Trophoblast cell (in vitro differentiated cells and primary cell): ENCODE measurements at regions not wholly inside any gene's neighbourhood (a gene's known extent, or its start where the extent isn't known, plus 50 kb on each side); places are given as distances from the start of the nearest gene placed in this dataset.

Source experiments
- DNase-seq, 2 donors: peaks; one replicate each; pipeline ENCODE4 v3.0.0-alpha.2; 2016
- H2AFZ ChIP-seq: 2 replicates; pipeline ENCODE4 v1.6.1; 2013; ENCODE audit warnings: low read length, moderate library complexity, mild to moderate bottlenecking; ENCODE audit not compliant: insufficient read depth, poor library complexity
- H2AK5ac ChIP-seq: 2 replicates; pipeline ENCODE4 v1.6.1; 2013; ENCODE audit warnings: mild to moderate bottlenecking, low read length
- H2BK120ac ChIP-seq: 2 replicates; pipeline ENCODE4 v1.6.1; 2013; ENCODE audit warnings: low read length, mild to moderate bottlenecking, moderate library complexity; ENCODE audit not compliant: insufficient read depth, poor library complexity
- H2BK12ac ChIP-seq: 2 replicates; pipeline ENCODE4 v1.6.1; 2013; ENCODE audit warnings: mild to moderate bottlenecking, low read length, moderate library complexity
- H2BK5ac ChIP-seq: 2 replicates; pipeline ENCODE4 v1.6.1; 2013; ENCODE audit warnings: low read length, low read depth, moderate library complexity, mild to moderate bottlenecking; ENCODE audit not compliant: poor library complexity
- H3K14ac ChIP-seq: 2 replicates; pipeline ENCODE4 v1.6.1; 2013; ENCODE audit warnings: mild to moderate bottlenecking, low read length
- H3K18ac ChIP-seq: 2 replicates; pipeline ENCODE4 v1.6.1; 2013; ENCODE audit warnings: mild to moderate bottlenecking, low read length
- H3K23ac ChIP-seq: 2 replicates; pipeline ENCODE4 v1.6.1; 2013; ENCODE audit warnings: low read length
- H3K27ac ChIP-seq: 2 replicates; pipeline ENCODE4 v1.5.1; 2013; ENCODE audit warnings: low read depth, mild to moderate bottlenecking, inconsistent platforms, low read length, moderate library complexity
- H3K27me3 ChIP-seq: 2 replicates; pipeline ENCODE4 v1.6.1; 2013; ENCODE audit warnings: inconsistent platforms, mild to moderate bottlenecking, low read length, moderate library complexity; ENCODE audit not compliant: insufficient read depth
- H3K36me3 ChIP-seq, 2 experiments: 1 replicate in 1 of 2; 2 replicates in 1 of 2; pipeline ENCODE4 v1.6.1; 2013; ENCODE audit warnings: low read length in 2 of 2, mild to moderate bottlenecking in 2 of 2, moderate library complexity in 1 of 2; ENCODE audit not compliant: insufficient read depth in 2 of 2, control insufficient read depth in 1 of 2
- H3K4ac ChIP-seq: 2 replicates; pipeline ENCODE4 v1.6.1; 2013; ENCODE audit warnings: low read depth, mild to moderate bottlenecking, low read length, moderate library complexity
- H3K4me1 ChIP-seq, 2 experiments: 1 replicate in 1 of 2; 2 replicates in 1 of 2; pipeline ENCODE4 v1.6.1; 2013; ENCODE audit warnings: low read length in 2 of 2, mild to moderate bottlenecking in 2 of 2, moderate library complexity in 1 of 2; ENCODE audit not compliant: insufficient read depth in 2 of 2, control insufficient read depth in 1 of 2
- H3K4me2 ChIP-seq: 2 replicates; pipeline ENCODE4 v1.6.1; 2013; ENCODE audit warnings: inconsistent platforms, mild to moderate bottlenecking, low read length, moderate library complexity
- H3K4me3 ChIP-seq: 2 replicates; pipeline ENCODE4 v1.5.1; 2013; ENCODE audit warnings: mild to moderate bottlenecking, low read depth, low read length, inconsistent platforms
- H3K79me1 ChIP-seq: one replicate; pipeline ENCODE4 v1.6.1; 2013; ENCODE audit warnings: low read length
- H3K79me2 ChIP-seq: 2 replicates; pipeline ENCODE4 v1.6.1; 2013; ENCODE audit warnings: low read length, mild to moderate bottlenecking; ENCODE audit not compliant: control insufficient read depth, insufficient read depth, poor library complexity
- H3K9ac ChIP-seq: 2 replicates; pipeline ENCODE4 v1.6.1; 2013; ENCODE audit warnings: mild to moderate bottlenecking, low read length
- H3K9me3 ChIP-seq: 2 replicates; pipeline ENCODE4 v1.6.1; 2013; ENCODE audit warnings: low read depth, mild to moderate bottlenecking, control low read depth, inconsistent platforms, low read length; ENCODE audit not compliant: insufficient read depth
- H4K12ac ChIP-seq: 2 replicates; pipeline ENCODE4 v1.6.1; 2013; ENCODE audit warnings: low read depth, mild to moderate bottlenecking, low read length, moderate library complexity
- H4K8ac ChIP-seq: 2 replicates; pipeline ENCODE4 v1.6.1; 2013; ENCODE audit warnings: low read depth, mild to moderate bottlenecking, low read length, moderate library complexity
- H4K91ac ChIP-seq: one replicate; pipeline ENCODE4 v1.6.1; 2013; ENCODE audit warnings: low read depth, mild to moderate bottlenecking, low read length, moderate library complexity
- WGBS: extraction: QIAGEN DNeasy Blood & Tissue Kit; methylation state at CpG from one replicate; pipeline ENCODE4 v1.1.7; 2013; ENCODE audit warnings: missing lambda C conversion rate; ENCODE audit not compliant: insufficient read length, insufficient coverage; ENCODE audit errors: extremely low coverage; 5-methylcytosine and 5-hydroxymethylcytosine counted together

DNA sequence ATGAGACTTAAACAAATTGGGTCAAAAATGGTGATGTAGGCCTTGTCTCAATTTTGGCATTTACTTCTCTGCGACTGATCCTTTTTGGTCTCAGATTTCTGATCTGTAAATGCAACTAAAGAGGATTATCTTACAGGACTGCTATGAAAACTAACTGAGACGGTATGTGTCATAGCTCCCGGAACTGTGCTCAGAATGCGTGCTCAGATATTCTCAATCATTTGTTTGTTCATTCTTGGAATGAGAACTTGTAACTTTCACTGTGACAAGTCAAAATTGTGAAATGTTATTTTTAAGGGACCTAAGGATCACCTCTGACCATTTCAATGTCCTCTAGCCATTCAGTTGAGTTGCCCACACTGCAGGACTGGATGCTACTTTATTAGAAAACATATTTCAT is 498.2 kb upstream of the PIK3C3 start:
- H3K79me1 ChIP-seq: no peaks in the 10 kb centered on the region
- no peak overlapping the region for H2BK5ac ChIP-seq
- no peak overlapping the region for H2BK120ac ChIP-seq
- no peak overlapping the region for H4K12ac ChIP-seq
- no peak overlapping the region for H3K4ac ChIP-seq
- H3K9ac ChIP-seq: no peak overlapping the region
- WGBS: no CpG with 5 or more reads among the region's 4 CpGs
- H3K14ac ChIP-seq: no peak overlapping the region
- no peaks in the 10 kb centered on the region for H3K27me3 ChIP-seq
- H3K27ac ChIP-seq: no peak overlapping the region
- H2BK12ac ChIP-seq: no peak overlapping the region
- no peak overlapping the region for H2AFZ ChIP-seq
- no peak overlapping the region for H3K23ac ChIP-seq
- H4K91ac ChIP-seq: no peak overlapping the region
- H3K36me3 ChIP-seq: no peaks in the 10 kb centered on the region
- H3K4me2 ChIP-seq: no peak overlapping the region
- no peak overlapping the region for H2AK5ac ChIP-seq
- no peak overlapping the region for H3K18ac ChIP-seq
- H3K79me2 ChIP-seq: no peaks in the 10 kb centered on the region
- H3K9me3 ChIP-seq: no peaks in the 10 kb centered on the region
- no peak overlapping the region for H4K8ac ChIP-seq
- H3K4me1 ChIP-seq: no peaks in the 10 kb centered on the region
- no peak for DNase-seq
- H3K4me3 ChIP-seq: no peak overlapping the region

GRCh38 chr18:41449612-41450011 is 505.4 kb upstream of the PIK3C3 start:
- Histone ChIP-seq H3K9me3 (no peaks in the 10 kb centered on the region), H3K79me2 (no peaks in the 10 kb centered on the region), H4K91ac (no peak overlapping the region), H2AK5ac (no peak overlapping the region), H3K4ac (no peak overlapping the region), H2BK5ac (no peak overlapping the region), H3K27me3 (no peaks in the 10 kb centered on the region), H3K36me3 (no peaks in the 10 kb centered on the region), H3K4me3 (no peak overlapping the region), H3K4me2 (no peak overlapping the region), H3K14ac (no peak overlapping the region), H3K23ac (no peak overlapping the region), H4K12ac (no peak overlapping the region), H3K79me1 (no peaks in the 10 kb centered on the region), H3K18ac (no peak overlapping the region), H2BK12ac (no peak overlapping the region), H2BK120ac (no peak overlapping the region), H3K27ac (no peak overlapping the region), H3K9ac (no peak overlapping the region), H4K8ac (no peak overlapping the region), H3K4me1 (no peaks in the 10 kb centered on the region), H2AFZ (no peak overlapping the region)
- no peak for DNase-seq

DNA sequence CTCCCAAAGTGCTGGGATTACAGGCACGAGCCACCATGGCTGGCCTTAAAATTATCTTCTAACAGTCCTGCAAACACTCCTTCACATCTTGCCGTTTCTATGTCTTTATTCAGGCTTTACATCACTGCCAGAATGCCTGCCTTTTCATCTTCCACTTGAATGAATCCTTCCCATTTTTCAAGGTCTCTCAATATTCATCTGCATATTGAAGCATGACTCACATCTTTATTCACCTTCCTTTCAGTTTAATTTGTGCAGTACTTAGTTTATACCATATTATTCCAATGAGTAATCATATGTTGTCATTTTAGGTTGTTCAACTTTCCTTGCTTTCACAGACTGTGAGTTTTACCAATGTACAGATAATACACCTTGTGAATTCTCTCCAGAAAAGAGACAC is 510.1 kb upstream of the PIK3C3 start:
- no peak for DNase-seq
- H3K23ac ChIP-seq: no peak overlapping the region
- WGBS: no CpG with 5 or more reads among the region's 2 CpGs

DNA sequence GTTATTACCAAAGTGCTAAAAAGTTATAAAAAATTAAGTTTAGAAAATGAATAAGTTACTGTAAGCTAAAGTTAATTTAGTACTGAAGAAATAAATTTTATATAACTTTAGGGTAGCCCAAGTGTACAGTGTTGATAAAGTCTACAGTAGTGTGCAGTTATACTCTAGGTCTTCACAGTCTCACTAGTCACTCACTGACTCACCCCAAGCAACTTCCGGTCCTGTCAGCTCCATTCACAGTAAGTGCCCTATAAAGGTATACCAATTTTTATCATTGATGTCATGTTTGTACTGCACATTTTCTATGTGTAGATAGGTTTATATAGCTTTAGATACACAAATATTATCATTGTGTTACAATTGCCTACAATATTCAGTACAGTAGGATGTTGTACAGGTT is 518.3 kb upstream of the PIK3C3 start:
- no peak overlapping the region for H4K12ac ChIP-seq
- no peaks in the 10 kb centered on the region for H3K4me1 ChIP-seq
- no peak overlapping the region for H2BK12ac ChIP-seq
- no peak overlapping the region for H2BK5ac ChIP-seq
- no peak overlapping the region for H2BK120ac ChIP-seq
- H4K8ac ChIP-seq: no peak overlapping the region
- H3K79me1 ChIP-seq: no peaks in the 10 kb centered on the region
- H3K23ac ChIP-seq: no peak overlapping the region
- H3K14ac ChIP-seq: no peak overlapping the region
- no peak overlapping the region for H2AK5ac ChIP-seq
- no peak overlapping the region for H3K4me3 ChIP-seq
- no CpG with 5 or more reads among the region's 1 CpG for WGBS
- H3K9me3 ChIP-seq: no peaks in the 10 kb centered on the region
- no peaks in the 10 kb centered on the region for H3K27me3 ChIP-seq
- H2AFZ ChIP-seq: no peak overlapping the region
- H3K79me2 ChIP-seq: no peaks in the 10 kb centered on the region
- H3K4ac ChIP-seq: no peak overlapping the region
- no peak overlapping the region for H4K91ac ChIP-seq
- no peaks in the 10 kb centered on the region for H3K36me3 ChIP-seq
- DNase-seq: no peak
- H3K27ac ChIP-seq: no peak overlapping the region
- H3K18ac ChIP-seq: no peak overlapping the region
- no peak overlapping the region for H3K9ac ChIP-seq
- H3K4me2 ChIP-seq: no peak overlapping the region

More for the DNA sequence above, 510.1 kb upstream of the PIK3C3 start:
- Histone ChIP-seq H3K27ac (no peak overlapping the region), H4K8ac (no peak overlapping the region), H2BK12ac (no peak overlapping the region), H3K4me2 (no peak overlapping the region), H2AK5ac (no peak overlapping the region), H2AFZ (no peak overlapping the region), H3K4ac (no peak overlapping the region), H4K12ac (no peak overlapping the region), H3K4me3 (no peak overlapping the region), H3K79me2 (no peaks in the 10 kb centered on the region), H3K18ac (no peak overlapping the region), H2BK120ac (no peak overlapping the region), H3K36me3 (no peaks in the 10 kb centered on the region), H4K91ac (no peak overlapping the region), H3K14ac (no peak overlapping the region), H3K79me1 (no peaks in the 10 kb centered on the region), H3K27me3 (no peaks in the 10 kb centered on the region), H3K9ac (no peak overlapping the region), H3K9me3 (no peaks in the 10 kb centered on the region), H3K4me1 (no peaks in the 10 kb centered on the region), H2BK5ac (no peak overlapping the region)

GRCh38 chr18:41418598-41418997 is 536.4 kb upstream of the PIK3C3 start:
- Histone ChIP-seq H3K9ac (no peak overlapping the region), H3K4me1 (no peaks in the 10 kb centered on the region), H2BK120ac (no peak overlapping the region), H4K8ac (no peak overlapping the region), H3K79me1 (no peaks in the 10 kb centered on the region), H3K4me2 (no peak overlapping the region), H3K4ac (no peak overlapping the region), H2AFZ (no peak overlapping the region), H3K27me3 (no peaks in the 10 kb centered on the region), H4K12ac (no peak overlapping the region), H3K23ac (no peak overlapping the region), H2BK5ac (no peak overlapping the region), H2BK12ac (no peak overlapping the region), H3K14ac (no peak overlapping the region), H3K36me3 (no peaks in the 10 kb centered on the region), H4K91ac (no peak overlapping the region), H3K27ac (no peak overlapping the region), H3K79me2 (no peaks in the 10 kb centered on the region), H3K4me3 (no peak overlapping the region), H3K18ac (no peak overlapping the region), H3K9me3 (no peaks in the 10 kb centered on the region), H2AK5ac (no peak overlapping the region)
- DNase-seq: no peak
- WGBS: no CpG with 5 or more reads among the region's 3 CpGs
